ENCODE measurements at regions not wholly inside any gene's neighbourhood (a gene's known extent, or its start where the extent isn't known, plus 50 kb on each side); places are given as distances from the start of the nearest gene placed in this dataset.

GRCh38 chr6:66949191-66949661, 1242.2 kb upstream of the EYS start:
- Histone ChIP-seq H3K4me3 (no peak overlapping the region), H3K4me1 (no peaks in the 10 kb centered on the region), H3K36me3 (peaks cover 0 to 4% of the 10 kb centered on the region in 2 donors), H3K27ac (no peak overlapping the region), H3K9me3 (no peaks in the 10 kb centered on the region), H3K27me3 (no peaks in the 10 kb centered on the region)
- intact Hi-C loops (cut with DNase I): no loop called here
- no peak for TF ChIP-seq POLR2A (IDR thresholded peaks at IDR 0.05)
- TF ChIP-seq CTCF (IDR thresholded peaks at IDR 0.05): no peak
- no peak for TF ChIP-seq POLR2AphosphoS5 (IDR thresholded peaks at IDR 0.05; ENCODE audit: insufficient read depth in 1 of 2, low read depth in 1 of 2)
- DNase-seq (ENCODE audit: extremely low spot score in 2 of 2): no peak

GRCh38 chr6:66948106-66948505, 1241.1 kb upstream of the EYS start:
- TF ChIP-seq POLR2A (IDR thresholded peaks at IDR 0.05): no peak
- TF ChIP-seq POLR2AphosphoS5 (IDR thresholded peaks at IDR 0.05; ENCODE audit: insufficient read depth in 1 of 2, low read depth in 1 of 2): no peak
- no peak for TF ChIP-seq CTCF (IDR thresholded peaks at IDR 0.05)
- no peak for DNase-seq (ENCODE audit: extremely low spot score in 2 of 2)
- Histone ChIP-seq H3K4me1 (no peaks in the 10 kb centered on the region), H3K36me3 (peaks cover 0 to 4% of the 10 kb centered on the region in 2 donors), H3K27me3 (no peaks in the 10 kb centered on the region), H3K4me3 (no peak overlapping the region), H3K9me3 (no peaks in the 10 kb centered on the region), H3K27ac (no peak overlapping the region)
- intact Hi-C loops (cut with DNase I): no loop called here

GRCh38 chr6:66940003-66940402, 1233.0 kb upstream of the EYS start:
- DNase-seq (ENCODE audit: extremely low spot score in 2 of 2): no peak
- no peaks in the 10 kb centered on the region for H3K36me3 ChIP-seq
- no peak overlapping the region for H3K27ac ChIP-seq
- intact Hi-C loops (cut with DNase I): no loop called here
- no peaks in the 10 kb centered on the region for H3K27me3 ChIP-seq
- H3K4me1 ChIP-seq: no peaks in the 10 kb centered on the region
- no peak for TF ChIP-seq POLR2AphosphoS5 (IDR thresholded peaks at IDR 0.05; ENCODE audit: insufficient read depth in 1 of 2, low read depth in 1 of 2)
- no peak for TF ChIP-seq CTCF (IDR thresholded peaks at IDR 0.05)
- TF ChIP-seq POLR2A (IDR thresholded peaks at IDR 0.05): no peak
- H3K4me3 ChIP-seq: no peak overlapping the region
- H3K9me3 ChIP-seq: no peaks in the 10 kb centered on the region

- H3K27me3 ChIP-seq: no peaks in the 10 kb centered on the region
- intact Hi-C loops (cut with DNase I): no loop called here
- H3K27ac ChIP-seq: no peak overlapping the region
- DNase-seq (ENCODE audit: extremely low spot score in 2 of 2): no peak
- no peak overlapping the region for H3K4me3 ChIP-seq
- no peak for TF ChIP-seq CTCF (IDR thresholded peaks at IDR 0.05)
- TF ChIP-seq POLR2AphosphoS5 (IDR thresholded peaks at IDR 0.05; ENCODE audit: insufficient read depth in 1 of 2, low read depth in 1 of 2): no peak
- TF ChIP-seq POLR2A (IDR thresholded peaks at IDR 0.05): no peak
- no peaks in the 10 kb centered on the region for H3K9me3 ChIP-seq
- no peaks in the 10 kb centered on the region for H3K36me3 ChIP-seq
- no peaks in the 10 kb centered on the region for H3K4me1 ChIP-seq
These were observed 1230.2 kb upstream of the EYS start for GRCh38 chr6:66937180-66937579.

GRCh38 chr6:66935612-66936011, 1228.6 kb upstream of the EYS start:
- TF ChIP-seq POLR2A (IDR thresholded peaks at IDR 0.05) (no peak), POLR2AphosphoS5 (IDR thresholded peaks at IDR 0.05; ENCODE audit: insufficient read depth in 1 of 2, low read depth in 1 of 2) (no peak), CTCF (IDR thresholded peaks at IDR 0.05) (no peak)
- Histone ChIP-seq H3K4me3 (no peak overlapping the region), H3K4me1 (no peaks in the 10 kb centered on the region), H3K27ac (no peak overlapping the region), H3K9me3 (no peaks in the 10 kb centered on the region), H3K27me3 (no peaks in the 10 kb centered on the region), H3K36me3 (no peaks in the 10 kb centered on the region)
- intact Hi-C loops (cut with DNase I): no loop called here
- DNase-seq (ENCODE audit: extremely low spot score in 2 of 2): no peak

Measured in vagina (tissue), 2 donors.